KMS-11 (cell line): ENCODE measurements at regions not wholly inside any gene's neighbourhood (a gene's known extent, or its start where the extent isn't known, plus 50 kb on each side); places are given as distances from the start of the nearest gene placed in this dataset.

Experiments used
- H2AFZ ChIP-seq: fragments of 200-600 bp; sonication (generic); 2 replicates; pipeline ENCODE4 v1.6.1; 2016; ENCODE audit warnings: antibody characterized with exemption, mixed run types, low read depth
- H3K27ac ChIP-seq: fragments of 200-600 bp; sonication (generic); 2 replicates; pipeline ENCODE4 v1.6.1; 2016; ENCODE audit warnings: mild to moderate bottlenecking, mixed run types
- H3K27me3 ChIP-seq: fragments of 200-600 bp; sonication (generic); 2 replicates; pipeline ENCODE4 v1.6.1; 2017; ENCODE audit warnings: mild to moderate bottlenecking, low read depth, mixed run types, moderate library complexity; ENCODE audit not compliant: insufficient read depth
- H3K36me3 ChIP-seq: fragments of 200-600 bp; sonication (generic); 2 replicates; pipeline ENCODE4 v1.6.1; 2017; ENCODE audit warnings: mild to moderate bottlenecking, mixed run types; ENCODE audit not compliant: insufficient read depth
- H3K4me1 ChIP-seq: fragments of 200-600 bp; sonication (generic); 2 replicates; pipeline ENCODE4 v1.6.1; 2016; ENCODE audit warnings: mild to moderate bottlenecking, low read depth, mixed run types; ENCODE audit not compliant: poor library complexity, severe bottlenecking
- H3K4me2 ChIP-seq: fragments of 200-600 bp; sonication (generic); 2 replicates; pipeline ENCODE4 v1.7.0; 2016; ENCODE audit warnings: mild to moderate bottlenecking, mixed run types
- H3K4me3 ChIP-seq: fragments of 200-600 bp; sonication (generic); IDR thresholded peaks from 2 replicates; pipeline ENCODE4 v1.6.1; 2017; ENCODE audit warnings: low read depth, low read length, mixed read lengths; ENCODE audit not compliant: insufficient read depth
- H3K79me2 ChIP-seq: fragments of 200-600 bp; sonication (generic); 2 replicates; pipeline ENCODE4 v1.6.1; 2016; ENCODE audit warnings: low read depth, mixed run types; ENCODE audit not compliant: insufficient read depth
- H3K9ac ChIP-seq: fragments of 200-600 bp; sonication (generic); 2 replicates; pipeline ENCODE4 v1.6.1; 2016; ENCODE audit warnings: mild to moderate bottlenecking, mixed run types
- H4K20me1 ChIP-seq: fragments of 200-600 bp; sonication (generic); 2 replicates; pipeline ENCODE4 v1.6.1; 2016; ENCODE audit warnings: mild to moderate bottlenecking, mixed run types; ENCODE audit not compliant: insufficient read depth
- CTCF ChIP-seq: fragments of 200-600 bp; sonication (generic); conservative IDR thresholded peaks from 2 replicates; pipeline ENCODE4 v1.6.1; 2017; ENCODE audit warnings: low read depth, mild to moderate bottlenecking, antibody characterized with exemption, low read length, moderate library complexity, mixed read lengths

DNA sequence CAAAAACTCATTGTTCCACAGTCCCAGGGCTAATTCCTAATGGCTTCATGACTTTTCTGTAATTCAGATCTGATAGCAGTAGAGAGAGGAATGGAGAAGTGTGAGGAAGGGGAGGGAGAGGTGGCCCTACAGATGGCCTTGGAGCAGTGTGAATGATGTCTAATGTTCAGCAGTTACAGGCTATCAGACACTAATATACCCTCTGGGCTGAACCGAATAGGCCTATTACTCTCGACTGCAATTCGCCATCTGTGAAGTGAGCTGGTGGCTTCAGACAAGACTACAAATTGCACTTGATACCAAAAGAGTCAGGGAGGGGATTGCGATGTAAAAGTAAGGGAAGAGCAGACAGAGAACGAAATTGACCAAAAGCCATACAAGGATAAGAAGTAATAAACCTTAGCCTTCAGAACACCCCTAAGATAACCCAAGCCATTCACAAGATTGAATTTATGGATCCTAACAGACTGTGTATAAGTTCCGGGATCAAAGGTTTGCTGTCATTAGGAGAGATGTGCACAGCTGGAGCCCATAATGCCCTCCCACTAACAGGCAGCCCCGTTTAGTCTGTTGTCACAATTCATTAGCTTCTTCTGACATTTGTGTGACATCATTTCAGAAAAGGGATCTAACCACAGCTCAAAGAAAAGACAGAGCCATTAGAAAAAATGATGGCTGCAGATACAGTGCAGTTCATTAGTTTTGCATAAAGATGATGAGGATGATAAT is 642.4 kb upstream of the API5 start:
- no peak overlapping the region for H3K9ac ChIP-seq
- no peak overlapping the region for H3K4me3 ChIP-seq
- H3K79me2 ChIP-seq = no peaks in the 10 kb centered on the region
- no peak overlapping the region for H3K4me2 ChIP-seq
- no peak for TF ChIP-seq CTCF
- no peaks in the 10 kb centered on the region for H3K4me1 ChIP-seq
- no peaks in the 10 kb centered on the region for H3K27me3 ChIP-seq
- no peak overlapping the region for H2AFZ ChIP-seq
- H3K36me3 ChIP-seq = no peaks in the 10 kb centered on the region
- no peak overlapping the region for H3K27ac ChIP-seq
- H4K20me1 ChIP-seq = no peaks in the 10 kb centered on the region

DNA sequence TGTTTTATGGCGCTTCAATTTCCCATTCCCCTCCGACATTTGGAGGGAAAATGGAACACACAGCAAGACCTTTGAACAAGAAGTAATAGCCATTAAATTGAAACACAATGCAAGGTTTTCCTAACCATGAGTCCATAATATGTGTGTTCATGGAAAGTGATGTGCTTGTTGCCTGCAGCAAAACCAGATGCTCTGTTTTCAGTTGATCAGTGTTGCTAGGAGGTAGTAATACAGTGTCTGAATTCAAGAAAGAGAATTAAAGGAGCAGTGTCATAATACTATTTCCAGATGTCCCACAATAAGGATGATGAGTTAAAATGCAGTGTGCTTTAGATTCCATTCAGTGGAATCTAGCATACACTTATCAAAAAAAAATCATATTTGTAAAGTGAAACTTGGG is 637.4 kb upstream of the API5 start:
- H4K20me1 ChIP-seq = no peaks in the 10 kb centered on the region
- TF ChIP-seq CTCF = no peak
- no peak overlapping the region for H2AFZ ChIP-seq
- H3K27ac ChIP-seq = no peak overlapping the region
- H3K4me2 ChIP-seq = no peak overlapping the region
- no peaks in the 10 kb centered on the region for H3K36me3 ChIP-seq
- H3K79me2 ChIP-seq = no peaks in the 10 kb centered on the region
- no peaks in the 10 kb centered on the region for H3K4me1 ChIP-seq
- H3K27me3 ChIP-seq = no peaks in the 10 kb centered on the region
- H3K4me3 ChIP-seq = no peak overlapping the region
- no peak overlapping the region for H3K9ac ChIP-seq

- TF ChIP-seq CTCF = no peak
- no peaks in the 10 kb centered on the region for H3K27me3 ChIP-seq
- no peaks in the 10 kb centered on the region for H3K79me2 ChIP-seq
- no peaks in the 10 kb centered on the region for H3K36me3 ChIP-seq
- no peak overlapping the region for H3K9ac ChIP-seq
- H3K27ac ChIP-seq = no peak overlapping the region
- no peak overlapping the region for H2AFZ ChIP-seq
- no peaks in the 10 kb centered on the region for H4K20me1 ChIP-seq
- H3K4me1 ChIP-seq = no peaks in the 10 kb centered on the region
- H3K4me2 ChIP-seq = no peak overlapping the region
- no peak overlapping the region for H3K4me3 ChIP-seq
Observed at GRCh38 chr11:42707541-42707940, 604.3 kb upstream of the API5 start.

GRCh38 chr11:42709216-42709615 is 602.6 kb upstream of the API5 start:
- Histone ChIP-seq H2AFZ (no peak overlapping the region), H3K36me3 (no peaks in the 10 kb centered on the region), H4K20me1 (no peaks in the 10 kb centered on the region), H3K9ac (no peak overlapping the region), H3K27me3 (no peaks in the 10 kb centered on the region), H3K4me1 (no peaks in the 10 kb centered on the region), H3K27ac (no peak overlapping the region), H3K79me2 (no peaks in the 10 kb centered on the region), H3K4me3 (no peak overlapping the region), H3K4me2 (no peak overlapping the region)
- TF ChIP-seq CTCF = no peak
